Activated CD4-positive, alpha-beta memory T cell treated with anti-CD3 and anti-CD28 coated beads, Interleukin-2, amount 10 ng/mL, durations not matched to agents 7 days and 5 days (primary cell): ENCODE measurements at regions not wholly inside any gene's neighbourhood (a gene's known extent, or its start where the extent isn't known, plus 50 kb on each side); places are given as distances from the start of the nearest gene placed in this dataset.

Experiments
- CTCF ChIA-PET: fragments of 350-600 bp; sonication (Branson Sonifier 250); formaldehyde crosslinking; loops from one replicate; lab custom pipeline; 2021; ENCODE audit warnings: antibody characterized with exemption, inconsistent platforms; lab: Charles Lee
- POLR2A ChIA-PET: fragments of 350-600 bp; sonication (Branson Sonifier 250); formaldehyde crosslinking; loops from one replicate; lab custom pipeline; 2021; ENCODE audit warnings: antibody characterized with exemption; lab: Charles Lee
- DNase-seq: peaks from one replicate; pipeline ENCODE4 v3.0.0-alpha.2; 2020
- H3K27ac Mint-ChIP-seq: one replicate; pipeline ENCODE4 v1.8.0; 2021; ENCODE audit warnings: mild to moderate bottlenecking, mixed read lengths
- H3K27me3 Mint-ChIP-seq: one replicate; pipeline ENCODE4 v1.8.0; 2021; ENCODE audit warnings: mixed read lengths
- H3K36me3 Mint-ChIP-seq: one replicate; pipeline ENCODE4 v1.8.0; 2021; ENCODE audit warnings: low read depth, mixed read lengths
- H3K4me1 Mint-ChIP-seq: one replicate; pipeline ENCODE4 v1.8.0; 2021; ENCODE audit warnings: mixed read lengths
- H3K4me3 Mint-ChIP-seq: one replicate; pipeline ENCODE4 v1.8.0; 2021; ENCODE audit warnings: mild to moderate bottlenecking, mixed read lengths
- H3K9me3 Mint-ChIP-seq: one replicate; pipeline ENCODE4 v1.8.0; 2021; ENCODE audit warnings: mixed read lengths

GRCh38 chr4:58760737-58761136, 1650.6 kb upstream of the IGFBP7 start:
- H3K27me3 Mint-ChIP-seq = no peaks in the 10 kb centered on the region
- no peak for DNase-seq
- no peaks in the 10 kb centered on the region for H3K36me3 Mint-ChIP-seq
- H3K4me1 Mint-ChIP-seq = no peaks in the 10 kb centered on the region
- ChIA-PET CTCF (no interaction called here), POLR2A (no interaction called here)
- no peak overlapping the region for H3K4me3 Mint-ChIP-seq
- H3K9me3 Mint-ChIP-seq = peaks cover 6% of the 10 kb centered on the region
- no peak overlapping the region for H3K27ac Mint-ChIP-seq

GRCh38 chr4:58760100-58760499, 1649.9 kb upstream of the IGFBP7 start:
- Mint-ChIP-seq H3K4me3 (no peak overlapping the region), H3K36me3 (no peaks in the 10 kb centered on the region), H3K9me3 (peaks cover 6% of the 10 kb centered on the region), H3K27me3 (no peaks in the 10 kb centered on the region), H3K27ac (no peak overlapping the region), H3K4me1 (no peaks in the 10 kb centered on the region)
- ChIA-PET CTCF (no interaction called here), POLR2A (no interaction called here)
- no peak for DNase-seq

- Mint-ChIP-seq H3K9me3 (peaks cover 3% of the 10 kb centered on the region), H3K36me3 (no peaks in the 10 kb centered on the region), H3K27ac (no peak overlapping the region), H3K4me3 (no peak overlapping the region), H3K27me3 (no peaks in the 10 kb centered on the region), H3K4me1 (no peaks in the 10 kb centered on the region)
- ChIA-PET POLR2A (no interaction called here), CTCF (no interaction called here)
- DNase-seq = no peak
Measured at GRCh38 chr4:58749206-58749605, 1639.0 kb upstream of the IGFBP7 start.

DNA sequence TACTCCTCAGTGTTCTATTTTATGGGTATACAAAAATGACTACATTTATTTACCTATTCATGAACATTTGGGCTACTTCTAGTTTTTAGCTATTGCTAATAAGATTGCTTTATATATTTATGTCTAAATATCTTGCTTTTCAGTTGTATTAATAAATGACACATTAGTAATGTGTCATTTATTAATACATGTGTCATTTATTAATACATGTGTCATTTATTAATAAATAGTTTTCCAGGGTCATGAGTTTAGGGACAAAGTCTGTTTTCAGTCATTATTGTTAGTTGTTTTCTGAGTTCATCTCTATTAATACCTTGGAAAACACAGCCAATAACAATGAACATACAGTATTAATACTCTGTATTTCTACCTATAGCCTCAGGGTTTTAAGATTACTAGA, 1630.7 kb upstream of the IGFBP7 start:
- Mint-ChIP-seq H3K9me3 (peaks cover 7% of the 10 kb centered on the region), H3K36me3 (no peaks in the 10 kb centered on the region), H3K27ac (no peak overlapping the region), H3K4me3 (no peak overlapping the region), H3K4me1 (no peaks in the 10 kb centered on the region), H3K27me3 (no peaks in the 10 kb centered on the region)
- DNase-seq = no peak
- ChIA-PET CTCF (no interaction called here), POLR2A (no interaction called here)

DNA sequence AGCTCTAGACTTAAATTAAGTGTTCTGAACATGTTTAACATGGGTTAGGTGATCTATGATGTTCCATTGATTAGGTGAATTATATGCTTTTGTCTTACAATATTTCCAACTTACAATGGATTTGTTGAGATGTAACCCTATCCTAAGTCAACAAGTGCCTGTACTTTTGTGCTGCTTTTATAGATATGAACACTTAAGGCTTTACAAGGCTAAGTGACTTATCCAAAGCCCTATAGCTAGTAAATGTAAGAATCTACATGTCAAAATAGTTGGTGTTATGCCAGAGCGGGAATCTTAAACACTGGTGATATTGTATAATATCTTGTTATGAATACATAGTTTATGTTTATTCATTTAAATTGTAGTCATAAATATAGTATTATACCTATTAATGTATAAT, 1629.1 kb upstream of the IGFBP7 start:
- Mint-ChIP-seq H3K36me3 (no peaks in the 10 kb centered on the region), H3K4me1 (no peaks in the 10 kb centered on the region), H3K9me3 (peaks cover 7% of the 10 kb centered on the region), H3K27me3 (no peaks in the 10 kb centered on the region), H3K27ac (no peak overlapping the region), H3K4me3 (no peak overlapping the region)
- ChIA-PET POLR2A (no interaction called here), CTCF (no interaction called here)
- DNase-seq = no peak

- CTCF ChIA-PET = no interaction called here
- no peak overlapping the region for H3K27ac Mint-ChIP-seq
- H3K9me3 Mint-ChIP-seq = peaks cover 7% of the 10 kb centered on the region
- no peak overlapping the region for H3K4me3 Mint-ChIP-seq
- no peaks in the 10 kb centered on the region for H3K4me1 Mint-ChIP-seq
- H3K27me3 Mint-ChIP-seq = no peaks in the 10 kb centered on the region
- no peaks in the 10 kb centered on the region for H3K36me3 Mint-ChIP-seq
- POLR2A ChIA-PET = no interaction called here
- no peak for DNase-seq
Measured at GRCh38 chr4:58738375-58738774, 1628.2 kb upstream of the IGFBP7 start.

DNA sequence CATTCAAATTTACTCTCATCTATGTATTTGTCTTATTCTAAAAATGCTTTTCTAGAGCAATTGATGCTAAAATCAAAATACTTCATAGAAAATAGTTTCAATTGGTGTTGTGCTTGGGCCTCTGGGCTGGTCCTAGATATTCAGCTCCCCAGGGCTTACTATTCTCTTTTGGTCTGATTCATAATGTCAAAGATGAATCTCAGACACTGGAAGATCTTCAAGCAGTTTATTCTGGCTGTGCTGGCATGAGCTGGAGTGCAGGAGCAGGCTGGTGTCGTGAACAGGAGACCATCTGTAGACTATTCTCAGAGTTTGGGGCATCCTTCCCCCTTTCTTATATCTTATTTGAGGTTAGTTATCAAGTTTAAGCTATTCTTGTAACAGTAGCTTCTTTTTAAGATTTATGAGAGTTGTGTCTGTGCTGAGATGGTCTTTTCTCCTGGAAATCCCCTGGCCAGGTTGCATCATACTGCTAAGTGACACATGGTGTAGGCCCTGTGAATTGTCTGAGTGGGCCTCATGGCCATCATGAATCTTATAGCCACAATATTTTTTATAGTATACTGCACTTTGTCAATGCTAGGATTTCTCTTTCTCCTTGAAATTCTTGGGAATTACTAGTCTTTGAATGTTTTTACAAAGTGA, 1624.0 kb upstream of the IGFBP7 start:
- ChIA-PET CTCF (no interaction called here), POLR2A (no interaction called here)
- Mint-ChIP-seq H3K4me1 (no peaks in the 10 kb centered on the region), H3K9me3 (peaks cover 3% of the 10 kb centered on the region), H3K4me3 (no peak overlapping the region), H3K36me3 (no peaks in the 10 kb centered on the region), H3K27ac (no peak overlapping the region), H3K27me3 (no peaks in the 10 kb centered on the region)
- DNase-seq = no peak

- Mint-ChIP-seq H3K4me3 (no peak overlapping the region), H3K27ac (no peak overlapping the region), H3K36me3 (no peaks in the 10 kb centered on the region), H3K9me3 (peaks cover 3% of the 10 kb centered on the region), H3K4me1 (no peaks in the 10 kb centered on the region), H3K27me3 (no peaks in the 10 kb centered on the region)
- CTCF ChIA-PET = no interaction called here
- DNase-seq = no peak
- POLR2A ChIA-PET = no interaction called here
Measured at GRCh38 chr4:58732973-58733372, 1622.8 kb upstream of the IGFBP7 start.

DNA sequence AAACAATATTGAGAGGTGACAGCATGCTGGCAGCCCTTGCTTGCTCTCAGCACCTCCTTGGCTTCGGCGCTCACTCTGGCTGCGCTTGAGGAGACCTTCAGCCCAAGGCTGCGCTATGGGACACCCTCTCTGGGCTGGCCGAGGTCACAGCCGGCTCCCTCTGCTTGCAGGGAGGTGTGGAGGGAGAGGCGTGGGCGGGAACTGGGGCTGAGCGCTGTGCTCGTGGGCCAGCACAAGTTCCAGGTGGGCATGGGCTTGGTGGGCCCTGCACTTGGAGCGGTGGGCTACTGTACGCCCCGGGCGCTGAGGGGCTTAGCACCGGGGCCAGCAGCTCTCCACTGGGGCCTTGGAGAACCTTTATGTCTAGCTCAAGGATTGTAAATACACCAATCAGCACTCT, 1613.8 kb upstream of the IGFBP7 start:
- Mint-ChIP-seq H3K4me3 (no peak overlapping the region), H3K36me3 (no peaks in the 10 kb centered on the region), H3K9me3 (peaks cover 2% of the 10 kb centered on the region), H3K4me1 (no peaks in the 10 kb centered on the region), H3K27me3 (no peaks in the 10 kb centered on the region), H3K27ac (no peak overlapping the region)
- ChIA-PET CTCF (no interaction called here), POLR2A (no interaction called here)
- DNase-seq = no peak

GRCh38 chr4:58711039-58711438, 1600.9 kb upstream of the IGFBP7 start:
- Mint-ChIP-seq H3K27ac (no peak overlapping the region), H3K4me3 (no peak overlapping the region), H3K36me3 (no peaks in the 10 kb centered on the region), H3K4me1 (no peaks in the 10 kb centered on the region), H3K9me3 (peaks cover 9% of the 10 kb centered on the region), H3K27me3 (no peaks in the 10 kb centered on the region)
- POLR2A ChIA-PET = no interaction called here
- CTCF ChIA-PET = no interaction called here
- no peak for DNase-seq

DNA sequence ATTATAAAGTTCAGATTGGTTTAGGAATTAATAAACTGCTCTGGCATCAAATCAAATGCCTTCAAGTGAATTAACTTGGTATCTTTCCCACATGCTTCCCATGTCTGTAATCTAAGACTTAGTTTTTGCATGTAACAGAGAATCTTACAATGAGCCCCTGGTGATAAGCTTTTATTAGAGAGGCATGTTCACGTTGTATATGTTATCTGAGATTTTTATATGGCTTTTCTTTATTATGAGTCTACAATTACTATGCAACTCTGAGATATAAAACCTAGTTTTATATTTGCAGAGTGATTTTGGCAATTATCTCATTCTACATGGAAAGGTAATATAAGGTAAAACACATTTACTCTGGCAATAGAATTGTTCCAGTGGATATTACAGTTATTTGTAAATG, 1578.4 kb upstream of the IGFBP7 start:
- Mint-ChIP-seq H3K36me3 (no peaks in the 10 kb centered on the region), H3K27ac (no peak overlapping the region), H3K9me3 (peaks cover 1% of the 10 kb centered on the region), H3K4me3 (no peak overlapping the region), H3K27me3 (no peaks in the 10 kb centered on the region), H3K4me1 (no peaks in the 10 kb centered on the region)
- ChIA-PET POLR2A (no interaction called here), CTCF (no interaction called here)
- DNase-seq = no peak

DNA sequence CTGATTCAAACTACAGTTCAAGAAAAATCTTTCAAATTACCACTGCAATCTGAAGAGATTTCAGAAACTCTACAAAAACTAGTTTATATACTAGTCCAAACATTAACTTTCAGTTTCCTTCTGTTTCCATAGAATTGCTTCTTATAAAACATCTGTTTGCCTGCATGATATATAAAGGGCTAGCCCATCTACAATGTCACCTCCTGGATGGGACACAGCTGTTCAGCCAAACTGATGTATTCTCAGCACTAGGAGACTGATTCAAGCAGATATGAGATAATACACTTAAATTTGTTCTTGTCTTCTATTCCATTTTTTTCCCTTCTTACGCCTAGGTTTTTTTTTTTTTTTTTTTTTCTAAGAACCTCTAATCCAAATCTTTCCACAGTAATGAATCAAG, 1569.7 kb upstream of the IGFBP7 start:
- peaks cover 5% of the 10 kb centered on the region for H3K9me3 Mint-ChIP-seq
- ChIA-PET CTCF (no interaction called here), POLR2A (no interaction called here)
- no peaks in the 10 kb centered on the region for H3K27me3 Mint-ChIP-seq
- no peaks in the 10 kb centered on the region for H3K36me3 Mint-ChIP-seq
- DNase-seq = no peak
- no peak overlapping the region for H3K4me3 Mint-ChIP-seq
- no peaks in the 10 kb centered on the region for H3K4me1 Mint-ChIP-seq
- no peak overlapping the region for H3K27ac Mint-ChIP-seq

- H3K27ac Mint-ChIP-seq = no peak overlapping the region
Measured at GRCh38 chr4:58679051-58679450, 1568.9 kb upstream of the IGFBP7 start.

GRCh38 chr4:58669783-58670182, 1559.6 kb upstream of the IGFBP7 start:
- Mint-ChIP-seq H3K4me3 (no peak overlapping the region), H3K27me3 (no peaks in the 10 kb centered on the region), H3K36me3 (no peaks in the 10 kb centered on the region), H3K9me3 (peaks cover 11% of the 10 kb centered on the region), H3K27ac (no peak overlapping the region), H3K4me1 (no peaks in the 10 kb centered on the region)
- ChIA-PET POLR2A (no interaction called here), CTCF (no interaction called here)
- no peak for DNase-seq

More at GRCh38 chr4:58679051-58679450, 1568.9 kb upstream of the IGFBP7 start:
- Mint-ChIP-seq H3K36me3 (no peaks in the 10 kb centered on the region), H3K9me3 (peaks cover 5% of the 10 kb centered on the region), H3K4me3 (no peak overlapping the region), H3K27me3 (no peaks in the 10 kb centered on the region), H3K4me1 (no peaks in the 10 kb centered on the region)
- DNase-seq = no peak
- ChIA-PET POLR2A (no interaction called here), CTCF (no interaction called here)
